ENCODE measurements at regions not wholly inside any gene's neighbourhood (a gene's known extent, or its start where the extent isn't known, plus 50 kb on each side); places are given as distances from the start of the nearest gene placed in this dataset.
"Not testable (repeated sequence)": the region's sequence is repeated elsewhere in the genome, so short reads cannot be mapped to it uniquely, and the experiment has no call there.

DNA sequence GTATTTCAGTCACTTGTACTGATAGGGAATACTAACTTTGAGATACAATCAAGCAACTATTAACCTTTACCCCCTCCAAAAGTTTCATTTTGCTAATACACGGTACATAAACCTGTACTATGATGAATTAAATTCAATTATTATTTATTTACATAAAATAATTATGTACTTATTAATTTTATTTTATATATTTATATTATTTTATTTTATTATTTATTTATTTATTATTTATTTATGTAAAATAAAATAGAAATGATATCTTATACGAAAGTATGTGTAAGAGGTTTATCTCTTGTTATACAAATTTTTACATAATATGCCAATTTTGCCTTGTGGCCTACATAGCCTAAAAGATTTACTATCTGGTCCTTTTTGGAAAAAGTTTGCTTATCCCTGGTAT lies 564.3 kb downstream of the SLITRK5 start:
- DNase-seq (ENCODE audit: low read depth in 2 of 2) = no peak

DNA sequence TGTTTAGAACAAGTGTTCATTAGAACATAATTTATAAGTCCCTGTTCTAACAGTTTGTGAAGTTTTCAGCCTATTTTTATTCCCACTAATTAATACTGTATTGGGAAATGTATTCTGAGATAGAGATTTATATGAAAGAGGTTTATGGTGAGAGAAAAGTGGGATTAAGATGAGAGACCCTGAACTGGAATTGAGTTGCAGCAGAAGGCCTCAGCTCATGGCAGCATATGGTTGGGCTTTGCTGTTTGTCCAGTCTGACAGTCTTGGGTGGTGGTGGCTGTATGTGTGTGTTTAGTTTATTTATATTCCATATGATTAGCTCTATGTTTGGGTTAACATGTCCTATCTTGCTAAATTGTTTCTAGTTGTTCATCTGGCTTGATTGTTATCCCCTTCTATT lies 575.1 kb downstream of the SLITRK5 start:
- no peak for DNase-seq (ENCODE audit: low read depth in 2 of 2)

DNA sequence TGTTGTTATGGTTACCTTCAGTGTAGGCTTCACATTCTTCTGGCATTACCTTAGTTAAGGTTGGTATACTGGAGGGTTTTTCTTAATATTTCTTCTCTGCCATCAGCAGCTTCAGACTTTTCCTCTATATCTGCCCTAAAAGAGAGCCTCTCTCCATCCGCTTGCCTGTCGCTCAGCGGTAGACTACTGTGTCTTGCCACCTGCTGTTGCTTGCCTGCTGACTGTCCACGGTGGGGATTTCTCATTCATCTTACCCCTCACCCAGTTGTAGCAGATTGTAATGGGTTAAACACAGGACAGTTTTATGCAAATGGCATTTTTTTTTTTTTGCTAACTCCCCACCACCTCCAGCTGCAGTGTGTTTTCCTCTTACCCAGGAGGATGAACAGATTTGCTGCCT lies 577.2 kb downstream of the SLITRK5 start:
- DNase-seq (ENCODE audit: low read depth in 2 of 2) = no peak

DNA sequence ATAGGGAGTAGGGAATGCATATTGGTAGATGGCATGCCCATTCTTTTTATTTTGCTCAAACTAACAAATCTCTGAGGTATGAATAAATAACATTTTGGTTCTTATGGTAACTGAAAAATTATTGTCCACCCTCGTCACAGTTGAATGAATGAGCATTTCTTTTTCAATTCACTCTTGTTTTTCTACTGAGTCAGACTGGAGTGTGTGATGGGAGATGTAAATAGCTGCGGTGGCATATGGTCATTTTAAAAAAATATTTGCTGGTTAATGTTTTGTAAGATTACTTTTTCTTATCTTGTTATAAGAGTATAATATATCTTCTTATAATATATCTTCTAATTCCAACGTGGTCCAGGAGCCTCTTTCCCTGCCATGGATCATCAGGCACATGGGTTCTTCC lies 586.5 kb downstream of the SLITRK5 start:
- no peak for DNase-seq (ENCODE audit: low read depth in 2 of 2)

DNA sequence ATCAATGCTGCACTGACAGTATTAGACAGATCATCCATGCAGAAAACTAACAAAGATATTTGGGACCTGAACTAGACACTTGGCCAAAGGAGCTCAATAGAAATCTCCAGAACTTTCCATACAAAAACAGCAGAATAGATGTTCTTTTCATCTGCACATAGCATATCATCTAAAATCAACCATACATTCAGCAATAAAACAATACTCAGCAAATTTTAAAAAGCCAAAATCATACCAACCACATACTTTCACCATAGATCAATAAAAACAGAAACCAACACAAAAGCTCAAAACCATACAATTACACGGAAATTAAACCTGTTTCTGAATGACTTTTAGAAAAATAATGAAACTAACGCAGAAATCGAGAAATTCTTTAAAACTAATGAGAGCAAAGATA lies 592.6 kb downstream of the SLITRK5 start:
- DNase-seq (ENCODE audit: low read depth in 2 of 2) = no peak

DNA sequence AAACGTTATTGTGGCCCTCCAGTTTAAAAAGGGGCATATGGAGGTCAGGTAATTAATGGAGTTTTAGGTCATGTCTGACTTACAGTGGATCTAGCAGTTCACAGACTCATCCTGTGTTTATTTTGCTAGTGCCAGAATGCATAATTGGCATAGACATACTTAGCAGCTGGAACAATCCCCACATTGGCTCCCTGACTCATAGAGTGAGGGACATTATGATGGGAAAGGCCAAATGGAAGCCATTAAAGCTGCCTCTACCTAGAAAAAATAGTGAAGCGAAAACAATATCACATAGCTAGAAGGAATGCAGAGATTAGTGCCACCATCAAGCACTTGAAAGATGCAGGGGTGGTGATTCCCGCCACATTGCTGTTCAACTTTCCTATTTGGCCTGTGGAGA lies 610.7 kb downstream of the SLITRK5 start:
- no peak for DNase-seq (ENCODE audit: low read depth in 2 of 2)

DNA sequence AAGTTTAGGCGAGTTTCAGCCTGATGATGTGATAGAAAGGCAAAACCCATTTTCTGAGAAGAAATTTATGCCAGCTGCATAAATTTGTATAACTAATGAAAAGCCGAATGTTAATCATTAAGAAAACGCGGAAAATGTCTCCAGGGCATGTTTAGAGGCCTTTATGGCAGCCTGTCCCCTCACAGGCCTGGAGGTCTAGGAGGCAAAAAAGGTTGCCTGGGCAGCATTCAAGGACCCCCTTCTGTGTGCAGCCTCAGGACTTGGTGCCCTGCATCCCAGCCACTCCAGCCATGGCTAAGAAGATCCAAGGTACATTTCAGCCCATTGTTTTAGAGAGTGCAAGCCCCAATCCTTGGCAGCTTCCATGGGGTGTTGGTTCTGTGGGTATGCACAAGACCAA lies 614.2 kb downstream of the SLITRK5 start:
- DNase-seq (ENCODE audit: low read depth in 2 of 2) = no peak

DNA sequence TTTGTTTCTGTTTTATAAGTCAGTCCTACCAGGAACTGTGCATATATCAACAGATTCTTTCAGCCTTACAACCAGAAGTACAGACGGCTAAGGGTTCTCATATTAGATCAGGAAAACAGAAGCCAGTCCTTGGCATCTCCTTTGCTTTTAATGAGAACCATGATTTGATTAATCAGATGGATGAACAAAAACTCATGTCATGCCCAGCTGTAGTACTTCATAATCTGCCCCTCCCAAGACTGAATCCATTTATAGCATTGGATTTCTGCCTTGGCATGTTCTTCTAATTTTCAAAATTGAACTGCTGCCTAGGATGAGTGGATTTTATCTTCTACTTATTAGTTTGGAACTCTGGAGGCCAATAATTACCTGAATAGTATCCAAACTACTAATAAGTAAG lies 617.2 kb downstream of the SLITRK5 start:
- no peak for DNase-seq (ENCODE audit: low read depth in 2 of 2)

DNA sequence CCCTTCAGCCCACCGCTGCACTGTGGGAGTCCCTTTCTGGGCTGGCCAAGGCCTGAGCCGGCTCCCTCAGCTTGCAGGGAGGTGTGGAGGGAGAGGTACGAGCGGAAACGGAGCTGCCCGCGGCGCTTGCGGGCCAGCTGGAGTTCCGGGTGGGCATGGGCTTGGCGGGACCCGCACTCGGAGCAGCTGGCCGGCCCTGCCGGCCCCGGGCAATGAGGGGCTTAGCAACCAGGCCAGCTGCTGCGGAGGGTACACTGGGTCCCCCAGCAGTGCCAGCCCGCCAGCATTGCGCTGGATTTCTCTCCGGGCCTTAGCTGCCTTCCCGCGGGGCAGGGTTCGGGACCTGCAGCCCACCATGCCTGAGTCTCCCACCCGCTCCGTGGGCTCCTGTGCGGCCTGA lies 620.6 kb downstream of the SLITRK5 start:
- not testable (repeated sequence) for DNase-seq (ENCODE audit: low read depth in 2 of 2)

DNA sequence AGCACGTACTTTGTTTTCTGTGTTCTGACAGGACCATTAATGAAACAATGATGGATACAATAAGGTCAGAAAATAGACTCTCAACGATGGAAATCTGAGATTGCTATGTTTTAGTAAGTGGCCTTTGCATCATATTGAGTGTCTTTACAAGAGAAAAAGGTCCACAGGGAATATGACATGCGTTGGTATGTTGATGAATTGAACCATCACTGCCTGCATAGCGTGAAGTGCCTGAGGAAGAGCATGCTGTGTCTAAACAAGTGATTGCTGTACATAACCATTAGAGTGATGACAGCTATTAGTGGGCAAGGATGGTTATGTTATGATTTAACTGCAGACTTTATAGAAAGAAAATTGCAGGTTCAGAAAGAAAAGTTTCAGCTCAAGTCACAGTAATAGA lies 623.2 kb downstream of the SLITRK5 start:
- no peak for DNase-seq (ENCODE audit: low read depth in 2 of 2)

DNA sequence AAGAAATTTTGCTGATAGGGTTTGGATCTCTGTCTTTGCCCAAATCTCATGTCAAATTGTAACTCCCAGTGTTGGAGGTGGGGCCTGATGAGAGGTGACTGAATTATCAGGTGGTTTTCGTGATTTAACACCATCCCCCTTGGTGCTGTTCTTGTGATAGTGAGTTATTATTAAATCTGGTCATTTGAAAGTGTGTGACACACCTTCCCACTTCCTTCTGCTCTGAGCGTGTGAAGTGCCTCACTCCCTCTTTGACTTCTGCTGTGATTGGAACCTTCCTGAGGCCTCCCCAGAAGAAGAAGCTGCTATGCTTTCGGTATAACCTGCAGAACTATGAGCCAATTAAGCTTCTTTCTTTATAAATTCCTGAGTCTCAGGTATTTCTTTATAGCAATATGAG lies 632.0 kb downstream of the SLITRK5 start:
- DNase-seq (ENCODE audit: low read depth in 2 of 2) = no peak

DNA sequence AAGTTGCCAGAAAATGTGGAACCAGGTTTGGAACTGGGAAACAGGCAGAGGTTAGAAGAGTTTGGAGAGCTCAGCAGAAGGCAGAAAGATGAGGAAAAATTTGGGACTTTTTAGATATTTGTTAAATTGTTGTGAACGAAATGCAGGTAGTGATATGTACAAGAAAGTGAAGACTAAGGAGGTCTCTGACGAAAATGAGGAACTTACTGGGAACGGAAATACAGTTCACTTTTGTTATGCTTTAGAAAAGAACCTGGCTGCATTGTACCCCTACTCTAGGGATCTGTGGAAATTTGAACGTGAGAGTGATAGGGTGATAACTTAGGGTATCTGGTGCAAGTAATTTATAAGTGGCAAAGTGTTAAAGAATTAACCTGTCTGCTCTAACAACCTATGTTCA lies 632.4 kb downstream of the SLITRK5 start:
- no peak for DNase-seq (ENCODE audit: low read depth in 2 of 2)

DNA sequence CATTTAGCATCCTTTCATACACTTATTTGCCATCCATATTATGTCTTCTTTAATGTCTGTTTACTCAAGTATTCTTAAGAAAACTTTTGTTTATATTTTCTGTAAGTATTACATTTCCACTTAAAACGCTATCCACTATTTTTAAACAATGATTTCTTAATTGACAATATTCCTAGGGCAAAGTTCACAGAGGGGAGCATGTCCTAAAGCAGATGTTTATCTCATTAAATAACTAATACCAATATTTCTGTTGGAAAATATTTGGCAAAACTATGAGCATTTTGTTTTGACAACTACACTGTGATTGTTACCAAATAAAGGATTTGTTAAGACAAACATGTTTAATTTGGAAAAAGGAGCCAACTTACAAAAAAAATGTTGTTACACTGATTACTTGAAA lies 643.3 kb downstream of the SLITRK5 start:
- no peak for DNase-seq (ENCODE audit: low read depth in 2 of 2)

DNA sequence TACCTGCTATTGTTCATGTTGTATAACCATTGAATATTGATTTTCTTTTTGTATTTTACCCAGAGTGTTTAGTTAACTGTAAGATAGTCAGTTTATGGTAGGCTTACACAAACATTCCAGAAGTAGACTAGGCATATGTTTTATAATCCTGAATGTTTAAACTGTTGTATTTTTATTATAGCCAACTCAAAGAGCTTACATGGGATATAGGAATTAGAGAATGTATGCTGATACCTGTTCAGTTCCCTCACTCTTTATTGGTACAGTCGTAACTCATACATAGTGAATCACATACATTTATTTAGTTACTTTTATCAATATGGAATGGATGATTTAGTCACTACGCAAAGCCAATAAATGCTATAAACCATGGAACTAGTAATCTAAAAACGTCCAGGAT lies 657.9 kb downstream of the SLITRK5 start:
- no peak for DNase-seq (ENCODE audit: low read depth in 2 of 2)

DNA sequence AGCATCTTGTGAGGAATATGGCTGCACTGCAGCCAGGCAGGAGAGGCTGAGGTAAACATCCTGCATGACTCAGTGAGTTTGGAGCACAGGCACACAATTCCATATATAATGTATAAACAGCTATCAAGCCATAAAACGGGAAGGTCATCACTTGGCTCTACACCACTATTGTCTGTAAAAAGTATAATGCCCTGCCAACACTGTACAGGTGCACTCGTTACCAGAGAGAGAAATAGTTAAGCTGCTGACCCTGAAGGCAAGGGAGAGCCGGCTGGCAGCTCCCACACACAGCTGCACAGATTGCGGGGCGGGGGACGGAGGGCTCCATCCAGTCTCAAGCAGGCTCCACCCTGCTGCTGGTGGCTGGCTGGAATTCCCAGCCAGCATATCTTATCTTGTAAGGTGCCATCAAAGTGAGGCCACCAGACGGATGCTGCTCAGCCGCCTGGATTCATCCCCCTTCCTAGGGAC lies 668.1 kb downstream of the SLITRK5 start:
- DNase-seq (ENCODE audit: low read depth in 2 of 2) = no peak

DNA sequence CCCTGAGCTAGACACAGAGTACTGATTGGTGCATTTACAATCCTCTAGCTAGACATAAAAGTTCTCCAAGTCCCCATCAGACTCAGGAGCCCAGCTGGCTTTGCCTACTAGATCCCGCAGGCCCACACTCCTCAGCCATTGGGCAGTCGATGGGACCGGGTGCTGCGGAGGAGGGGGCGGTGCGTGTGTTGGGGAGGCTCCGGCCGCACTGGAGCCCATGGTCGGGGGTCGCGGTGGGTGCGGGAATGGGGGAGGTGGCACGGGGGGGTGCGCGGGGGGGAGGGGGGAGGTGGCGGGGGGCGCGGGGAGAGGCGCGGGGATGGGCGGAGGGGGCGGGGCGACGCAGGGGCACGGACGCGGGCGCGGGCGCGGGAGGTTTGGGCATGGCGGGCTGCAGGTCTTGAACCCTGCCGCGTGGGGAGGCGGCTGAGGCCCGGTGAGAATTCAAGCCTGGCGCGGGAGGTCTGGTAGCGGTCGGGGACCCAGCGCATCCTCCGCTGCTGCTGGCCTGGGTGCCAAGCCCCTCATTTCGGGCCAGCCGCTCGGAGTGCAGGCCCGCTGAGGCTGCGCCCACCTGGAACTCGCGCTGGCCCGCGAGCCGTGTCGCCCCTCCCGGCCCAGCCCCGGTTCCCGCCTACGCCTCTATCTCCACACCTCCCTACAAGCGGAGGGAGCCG lies 674.1 kb downstream of the SLITRK5 start:
- DNase-seq (ENCODE audit: low read depth in 2 of 2) = no peak

DNA sequence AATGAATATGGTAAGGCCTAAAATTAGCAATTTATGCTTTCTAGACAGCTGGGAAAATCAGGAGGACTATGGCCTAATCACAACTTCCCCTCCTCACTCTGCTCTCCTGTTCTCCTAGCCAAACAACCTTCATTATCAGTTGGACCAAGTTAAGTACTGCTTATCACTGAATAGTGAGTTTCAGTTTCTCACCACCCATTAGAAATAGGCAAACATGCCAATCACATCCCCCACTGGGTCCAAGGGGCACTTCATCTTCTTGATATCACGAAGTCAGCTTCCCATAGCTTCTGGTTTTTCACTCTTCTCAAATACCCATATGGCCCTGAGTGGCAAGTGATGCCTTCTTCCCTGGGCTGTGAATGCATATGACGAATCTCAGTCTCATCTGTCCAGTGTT lies 689.6 kb downstream of the SLITRK5 start:
- DNase-seq (ENCODE audit: low read depth in 2 of 2) = no peak

DNA sequence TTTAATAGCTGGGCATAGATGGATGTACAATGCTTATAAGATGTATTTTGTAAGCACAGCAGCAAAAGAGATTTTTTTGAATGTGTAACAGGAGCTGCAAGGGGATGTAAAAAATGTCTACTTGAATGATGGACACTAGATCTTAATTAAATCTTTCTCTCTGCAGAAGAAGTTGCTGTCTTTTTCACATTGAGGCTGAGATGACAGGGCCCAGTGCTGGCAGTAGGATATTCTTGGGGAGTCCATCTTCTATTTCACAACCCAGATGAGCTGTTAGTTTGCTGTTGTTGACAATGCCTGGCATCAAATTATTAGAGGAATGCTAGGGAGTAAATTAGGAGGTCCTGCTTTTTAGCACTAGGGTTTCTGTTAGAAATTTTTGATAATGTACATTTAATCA lies 698.7 kb downstream of the SLITRK5 start:
- no peak for DNase-seq (ENCODE audit: low read depth in 2 of 2)

DNA sequence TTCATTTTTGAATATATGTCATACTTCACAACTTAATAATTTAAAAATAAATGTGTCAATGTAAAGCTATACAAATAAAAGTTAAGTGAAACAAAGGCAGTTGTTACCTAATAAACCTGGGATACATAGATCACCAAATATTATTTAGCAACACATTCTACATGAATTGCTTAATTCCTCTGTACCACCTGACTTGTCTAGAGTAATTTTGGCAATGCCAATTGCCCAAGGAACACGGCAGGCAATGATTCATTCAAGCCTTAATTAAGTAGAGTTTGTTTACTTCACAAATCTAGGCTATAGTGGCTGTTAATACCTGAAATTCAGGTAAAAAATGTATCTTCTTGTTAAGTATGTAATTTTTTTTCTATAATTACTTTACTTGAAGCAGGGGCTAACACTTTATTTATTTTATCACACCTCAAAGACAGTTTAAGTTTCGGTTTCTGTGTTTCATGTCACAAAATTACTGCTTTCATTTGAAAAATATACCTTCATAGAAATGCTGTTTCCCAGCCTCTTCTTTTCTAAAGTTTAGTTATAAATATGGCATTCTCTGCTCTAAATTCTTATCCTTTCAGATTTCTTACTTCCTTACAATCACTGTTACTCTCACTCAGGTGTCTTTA lies 705.7 kb downstream of the SLITRK5 start:
- DNase-seq (ENCODE audit: low read depth in 2 of 2) = no peak

DNA sequence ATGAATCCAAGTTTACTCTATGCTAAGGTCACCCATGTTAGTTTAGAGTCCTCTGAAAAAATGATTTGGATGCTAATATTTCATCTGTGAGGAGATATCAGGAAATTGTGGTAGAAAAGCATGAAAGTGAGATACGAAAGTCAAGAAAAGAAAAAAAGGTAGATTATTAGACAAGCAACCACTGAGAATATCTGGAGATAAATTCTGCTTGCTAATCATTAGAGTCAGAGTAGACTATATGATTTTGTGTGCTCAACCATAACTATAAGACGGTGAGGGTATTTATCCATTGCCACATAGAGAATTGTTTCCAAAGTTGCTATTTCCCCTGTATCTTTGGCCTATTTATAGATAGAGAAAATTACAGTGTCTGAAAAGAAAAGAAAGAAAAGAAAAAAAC lies 706.7 kb downstream of the SLITRK5 start:
- DNase-seq (ENCODE audit: low read depth in 2 of 2) = no peak

DNA sequence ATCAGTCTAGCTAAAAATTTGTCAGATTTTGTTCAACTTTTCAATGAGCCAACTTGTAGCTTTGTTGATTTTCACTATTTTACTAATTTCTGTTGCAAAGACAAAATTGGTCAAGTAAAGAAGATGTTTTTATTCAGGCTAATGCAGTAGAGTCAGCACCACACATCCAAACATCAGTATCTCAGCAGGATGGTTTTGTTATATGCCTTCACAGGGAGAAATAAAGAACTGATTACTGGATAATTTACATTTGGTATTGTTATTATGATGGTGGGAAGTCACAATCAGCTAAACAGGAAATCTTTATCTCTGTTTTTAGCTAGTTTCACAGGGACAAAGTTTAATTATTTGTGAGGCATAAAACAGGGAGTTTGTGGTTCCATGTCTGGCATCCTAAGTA lies 713.4 kb downstream of the SLITRK5 start:
- no peak for DNase-seq (ENCODE audit: low read depth in 2 of 2)

DNA sequence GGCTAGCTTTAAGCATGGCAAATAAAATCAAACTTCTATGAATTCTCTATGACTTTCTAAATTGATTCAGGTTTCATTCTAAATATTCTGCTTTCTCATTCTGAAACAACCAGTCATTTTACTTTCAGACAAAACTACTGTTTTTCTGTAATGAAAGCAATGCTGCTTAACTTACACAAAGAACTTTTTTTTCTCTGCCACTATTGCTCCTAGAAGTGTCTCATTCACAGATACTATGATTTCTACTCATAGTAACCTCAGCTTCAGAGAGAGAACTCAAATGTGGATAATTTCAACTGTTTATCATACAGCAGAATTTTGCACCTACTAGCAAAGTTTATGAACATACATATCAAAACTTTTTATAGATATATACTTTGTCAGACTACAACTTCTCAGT lies 724.6 kb downstream of the SLITRK5 start:
- no peak for DNase-seq (ENCODE audit: low read depth in 2 of 2)

DNA sequence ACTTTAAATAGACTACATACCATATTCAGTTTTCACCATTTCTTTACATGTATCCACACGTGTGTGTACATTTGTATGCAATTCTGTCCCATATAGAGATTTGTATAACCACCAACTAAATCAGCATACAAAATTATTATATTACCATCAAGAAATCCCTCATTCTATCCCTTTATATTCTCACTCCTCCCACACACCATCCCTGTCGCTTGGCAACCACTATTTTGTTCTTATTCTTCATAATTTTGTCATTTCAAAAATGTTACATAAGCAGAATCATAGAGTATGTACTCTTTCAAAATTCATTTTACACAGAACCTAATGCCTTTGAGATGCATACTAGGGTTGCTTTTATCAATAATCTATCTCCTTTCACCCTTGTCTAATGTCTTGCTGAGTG lies 740.5 kb downstream of the SLITRK5 start:
- DNase-seq (ENCODE audit: low read depth in 2 of 2) = no peak

DNA sequence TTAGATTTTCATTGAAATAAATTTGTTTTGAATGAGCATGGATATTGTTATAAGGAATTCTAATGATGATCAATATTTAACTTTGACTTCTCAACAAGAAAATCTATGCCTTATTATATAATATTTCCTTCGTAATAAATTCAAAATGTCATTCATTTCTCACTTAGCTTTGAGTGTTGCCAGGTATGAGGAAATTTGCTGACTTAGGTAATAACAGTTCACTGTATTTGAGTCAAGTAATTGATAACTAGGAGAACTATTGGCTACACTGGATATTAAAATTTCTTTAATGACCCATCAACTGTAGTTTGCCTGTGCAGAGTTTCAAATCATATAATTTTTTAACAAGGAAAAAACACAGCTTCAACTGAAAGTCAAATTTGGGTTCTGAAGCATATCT lies 746.6 kb downstream of the SLITRK5 start:
- DNase-seq (ENCODE audit: low read depth in 2 of 2) = no peak
